ENCODE measurements at regions not wholly inside any gene's neighbourhood (a gene's known extent, or its start where the extent isn't known, plus 50 kb on each side); places are given as distances from the start of the nearest gene placed in this dataset.
"Not testable (repeated sequence)": the region's sequence is repeated elsewhere in the genome, so short reads cannot be mapped to it uniquely, and the experiment has no call there.

DNA sequence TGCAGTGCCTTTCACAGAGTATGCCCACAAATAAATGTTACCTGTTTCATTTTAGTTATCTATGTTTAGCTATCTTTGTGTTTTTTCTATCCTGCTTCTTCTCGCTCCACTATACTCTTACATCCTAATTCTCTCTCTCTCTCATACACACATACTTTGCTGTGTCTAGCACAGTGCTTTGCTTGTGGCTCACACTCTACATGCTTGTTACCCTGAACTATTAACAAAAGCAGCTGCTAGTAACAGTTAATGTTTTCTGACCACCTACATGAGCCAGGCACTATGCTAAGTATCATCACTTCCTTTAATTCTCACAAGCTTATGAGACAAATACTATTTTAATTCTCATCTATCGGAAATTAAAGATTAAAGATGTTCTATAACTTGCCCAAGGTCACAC lies 390.5 kb upstream of the HNRNPA3 start:
- no peak for DNase-seq

DNA sequence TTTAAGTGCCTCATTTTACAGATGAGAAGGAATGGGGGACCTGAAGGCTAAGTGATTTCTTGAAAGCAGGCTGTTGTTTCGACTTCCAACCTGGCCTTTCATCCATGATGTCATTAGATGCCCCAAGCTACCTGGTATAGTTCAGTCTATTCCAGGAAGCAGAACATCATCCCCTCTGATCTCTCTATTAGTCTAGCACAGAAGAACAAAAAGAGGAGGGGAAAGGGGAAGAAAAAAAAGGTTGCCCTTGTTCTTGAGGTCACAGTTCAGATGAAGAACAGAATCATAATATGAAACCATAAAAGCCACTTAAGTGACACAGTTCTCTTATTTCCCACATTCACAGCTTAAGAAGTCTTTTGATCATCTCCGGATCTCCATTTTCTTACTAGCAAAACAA lies 386.2 kb upstream of the HNRNPA3 start:
- no peak for DNase-seq

DNA sequence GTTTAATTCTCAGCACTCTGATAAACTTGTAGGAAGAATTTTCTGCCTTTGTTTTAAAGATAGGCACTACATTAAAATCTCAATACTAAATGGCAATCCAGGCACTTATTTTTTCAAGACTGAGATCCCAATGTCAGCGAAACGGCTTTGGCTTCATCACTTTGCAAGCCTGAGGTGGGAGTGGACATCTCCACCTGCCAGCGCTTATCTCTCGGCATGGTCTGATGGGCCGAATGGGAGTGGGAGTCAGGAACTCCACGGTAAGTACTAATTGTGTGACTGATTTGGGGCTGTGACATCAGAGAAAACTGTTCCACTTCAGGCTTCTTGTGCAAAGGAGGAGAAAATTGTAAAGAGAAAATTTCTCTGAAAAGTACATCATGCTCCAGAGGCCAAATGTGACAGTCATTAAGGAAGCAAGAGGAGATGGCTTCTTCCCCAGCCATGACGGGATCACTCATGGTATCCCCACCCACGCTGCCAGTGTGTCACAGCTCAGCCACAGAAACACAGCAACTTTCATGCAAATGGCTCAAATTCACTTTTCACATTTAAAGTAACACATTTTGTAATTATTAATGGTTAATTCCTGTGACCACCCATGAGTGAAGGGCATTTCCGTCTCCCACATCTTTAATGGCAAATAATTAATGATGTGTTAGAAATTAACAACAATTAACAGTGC lies 385.5 kb upstream of the HNRNPA3 start:
- DNase-seq: no peak

DNA sequence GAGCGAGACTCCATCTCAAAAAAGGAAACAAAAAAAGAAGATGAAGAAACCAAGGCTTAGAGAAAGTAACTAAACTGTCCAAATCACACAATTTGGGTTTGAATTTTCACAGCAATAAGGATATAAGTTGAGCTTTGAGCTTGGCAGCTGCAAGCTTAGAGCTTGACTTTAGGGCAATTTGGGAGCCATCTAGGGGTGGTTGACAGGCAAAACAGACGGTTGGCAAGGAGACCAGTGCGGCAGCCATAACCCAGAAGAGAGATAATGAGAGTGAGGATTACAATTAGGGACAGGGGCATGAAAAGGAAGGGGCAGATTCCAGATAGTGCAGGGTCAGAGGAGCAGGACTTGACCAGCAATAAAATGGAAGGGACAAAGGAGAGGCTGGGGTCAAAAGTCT lies 382.2 kb upstream of the HNRNPA3 start:
- peak; percentile 6 for DNase-seq

DNA sequence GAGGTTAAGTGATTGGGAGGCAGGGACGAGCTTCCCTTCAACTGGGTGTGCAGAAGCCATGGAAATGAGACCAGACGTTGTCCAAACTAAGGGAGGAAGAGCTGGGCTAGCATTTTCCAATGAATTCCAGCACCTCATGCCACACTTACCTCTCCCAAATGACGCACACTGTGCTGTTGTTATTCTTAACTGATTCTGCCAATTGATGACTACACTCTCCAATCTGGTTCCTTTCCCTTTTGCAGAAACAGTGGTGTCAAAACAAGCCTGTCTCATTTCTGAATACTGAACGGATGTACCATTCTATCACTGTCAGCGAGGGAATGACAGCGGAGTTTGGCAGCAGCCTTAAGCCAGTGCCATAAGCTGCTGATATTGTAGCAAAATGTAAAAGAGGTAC lies 380.5 kb upstream of the HNRNPA3 start:
- no peak for DNase-seq

DNA sequence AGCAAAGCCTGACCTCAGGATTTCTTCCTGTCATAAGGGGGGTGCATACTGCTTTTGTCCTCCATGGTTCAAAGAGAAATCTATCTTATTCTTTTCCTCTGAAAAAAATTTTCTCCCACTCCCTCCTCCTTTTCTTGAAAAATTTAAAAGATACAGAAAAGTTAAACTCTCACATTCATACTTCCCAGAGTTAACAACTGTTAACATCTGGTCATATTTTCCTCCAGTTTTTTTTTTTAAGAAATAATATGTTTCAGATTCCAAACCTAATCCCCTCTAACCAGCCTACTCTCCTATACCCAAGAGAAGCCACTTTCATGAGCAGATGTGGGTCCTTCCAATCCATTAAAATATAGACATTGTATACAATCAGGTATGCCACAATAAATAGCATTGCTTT lies 378.9 kb upstream of the HNRNPA3 start:
- no peak for DNase-seq

DNA sequence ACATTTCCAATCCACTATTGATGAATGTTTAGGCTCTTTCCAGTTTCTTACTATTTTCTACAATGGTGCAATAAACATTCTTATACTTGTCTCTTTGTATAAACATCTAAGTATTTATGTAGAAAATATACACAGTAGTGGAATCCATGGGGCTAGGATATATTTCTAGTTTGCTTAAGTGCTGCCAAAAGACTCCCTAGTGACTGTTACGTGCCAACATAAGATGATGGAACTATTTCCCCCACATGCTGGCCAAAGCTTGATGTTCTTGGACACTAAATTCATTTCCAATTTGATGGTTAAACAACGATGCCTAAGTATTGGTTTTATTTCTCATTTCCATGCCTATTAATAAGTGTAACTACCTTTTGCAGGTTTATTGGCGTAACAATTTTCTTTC lies 378.4 kb upstream of the HNRNPA3 start:
- DNase-seq: no peak

DNA sequence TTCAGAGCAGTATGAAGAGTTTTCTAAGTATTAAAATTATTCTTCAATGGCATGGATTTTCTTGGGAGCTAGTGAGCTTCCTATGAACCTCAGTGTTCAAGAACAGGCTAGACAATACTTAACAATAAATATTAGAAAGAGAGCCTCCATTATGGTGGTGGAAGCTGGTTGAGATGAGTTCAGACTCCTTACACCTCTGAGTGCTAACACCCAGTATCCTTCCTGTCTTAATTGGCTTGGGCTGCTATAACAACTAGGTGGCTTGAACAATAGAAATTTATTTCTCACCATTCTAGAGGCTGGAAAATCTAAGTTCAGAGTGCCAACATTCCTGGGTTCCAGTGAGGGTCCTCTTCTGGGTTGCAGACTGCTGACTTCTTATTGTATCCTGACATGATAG lies 369.4 kb upstream of the HNRNPA3 start:
- DNase-seq: no peak

DNA sequence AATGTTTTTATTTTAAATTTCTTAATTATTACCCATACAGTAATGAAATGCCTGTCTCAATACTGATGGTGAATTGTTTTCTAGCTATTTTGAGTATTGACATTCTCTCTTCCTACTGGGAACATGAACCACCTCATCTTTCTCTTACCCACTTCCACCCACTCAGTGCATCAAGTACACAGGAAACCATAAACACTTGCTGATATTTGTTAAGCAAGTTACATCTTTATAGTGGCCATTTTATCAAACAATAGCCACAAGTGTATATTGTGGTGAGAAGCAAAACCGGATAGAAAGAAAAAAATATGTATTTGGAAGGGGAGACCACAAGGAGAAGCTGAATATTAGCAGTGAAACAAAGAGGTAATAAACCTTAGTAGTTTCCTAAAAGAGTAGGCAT lies 368.1 kb upstream of the HNRNPA3 start:
- no peak for DNase-seq

DNA sequence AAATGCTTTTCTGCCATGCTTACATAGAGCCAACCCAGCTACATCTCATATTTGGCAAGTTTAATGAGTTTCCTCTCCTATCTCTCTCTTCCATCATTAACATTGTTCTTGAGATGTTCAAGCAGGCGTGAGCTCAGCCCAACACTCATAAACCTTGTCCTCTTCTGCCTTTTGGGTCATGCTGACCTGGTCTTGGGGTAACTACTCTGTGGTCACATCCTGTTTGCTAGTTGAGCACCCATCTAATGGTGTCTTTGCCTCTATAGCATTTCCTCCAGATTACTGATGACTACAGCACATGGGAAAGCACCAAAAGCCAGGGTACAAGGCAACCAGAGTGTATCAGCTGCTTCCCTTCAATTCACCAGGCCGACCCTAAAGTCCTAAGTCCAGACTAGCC lies 366.9 kb upstream of the HNRNPA3 start:
- DNase-seq: no peak

DNA sequence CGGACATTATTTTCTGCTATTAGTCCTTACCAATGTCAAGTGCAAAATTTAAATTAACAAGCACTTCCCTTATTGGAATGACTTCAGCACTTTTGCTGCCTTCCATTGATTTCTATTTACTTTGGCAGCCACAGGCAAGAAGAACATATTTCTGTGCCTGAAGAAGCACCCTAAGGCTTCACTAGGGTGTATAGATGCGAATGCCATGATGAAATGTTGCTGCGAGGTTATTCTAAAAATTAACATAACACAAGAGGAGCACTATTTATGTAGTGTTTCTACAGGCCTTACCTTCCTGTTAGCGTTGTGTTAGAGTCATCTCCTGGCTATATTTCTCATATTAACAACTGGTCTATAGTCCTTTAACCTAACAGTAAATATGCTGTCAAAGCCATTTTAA lies 365.0 kb upstream of the HNRNPA3 start:
- no peak for DNase-seq

DNA sequence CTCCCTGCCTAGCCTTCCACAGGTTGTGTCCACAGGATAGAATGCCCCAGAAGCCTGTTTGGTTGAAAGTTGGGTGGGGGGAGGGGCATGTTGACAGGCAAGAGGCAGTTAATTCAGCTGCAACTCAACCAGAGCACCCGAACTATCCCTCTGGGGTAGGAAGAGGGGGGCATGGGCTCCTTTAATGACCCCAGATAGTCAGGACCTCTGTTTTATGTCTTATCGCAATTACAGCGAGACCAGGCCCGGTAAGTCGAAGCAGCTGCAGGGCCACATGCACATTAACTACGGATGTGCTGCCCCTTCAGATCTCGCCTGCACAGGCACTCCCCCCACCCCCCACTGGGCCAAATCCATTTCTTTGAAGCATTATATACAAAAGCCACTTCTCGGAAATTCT lies 363.8 kb upstream of the HNRNPA3 start:
- DNase-seq: no peak

DNA sequence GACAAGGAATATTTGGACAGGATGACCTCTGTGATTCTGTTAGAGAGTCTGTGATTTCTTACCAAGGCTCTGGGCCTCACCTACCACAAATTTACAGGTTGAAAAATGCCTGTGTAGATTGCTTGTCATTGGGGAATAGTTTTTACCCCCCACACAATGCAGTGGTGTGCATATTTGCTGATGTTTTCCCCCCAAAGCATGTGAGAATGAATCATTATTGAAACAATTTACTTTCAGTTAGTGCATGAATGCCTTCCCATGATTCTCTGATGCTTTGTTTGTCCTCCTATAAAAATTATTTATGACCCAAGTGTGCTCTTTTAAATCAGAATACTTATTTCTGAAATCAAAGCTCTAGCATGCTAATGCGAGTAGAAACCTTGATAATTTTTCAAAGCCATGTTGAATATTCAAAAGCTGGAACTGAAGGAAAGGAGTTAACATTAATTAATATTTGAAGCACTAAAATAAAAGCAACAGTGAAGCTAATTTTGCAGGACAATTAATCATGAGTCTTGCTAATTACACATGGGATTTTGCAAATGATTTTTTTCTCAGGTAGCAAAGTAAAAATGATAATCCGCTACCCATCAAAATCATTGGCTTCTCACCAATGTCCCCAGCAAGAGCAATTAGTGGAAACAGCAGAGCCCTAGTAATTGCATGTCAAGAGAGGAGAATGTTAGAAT lies 361.2 kb upstream of the HNRNPA3 start:
- peak; percentile 46 for DNase-seq

DNA sequence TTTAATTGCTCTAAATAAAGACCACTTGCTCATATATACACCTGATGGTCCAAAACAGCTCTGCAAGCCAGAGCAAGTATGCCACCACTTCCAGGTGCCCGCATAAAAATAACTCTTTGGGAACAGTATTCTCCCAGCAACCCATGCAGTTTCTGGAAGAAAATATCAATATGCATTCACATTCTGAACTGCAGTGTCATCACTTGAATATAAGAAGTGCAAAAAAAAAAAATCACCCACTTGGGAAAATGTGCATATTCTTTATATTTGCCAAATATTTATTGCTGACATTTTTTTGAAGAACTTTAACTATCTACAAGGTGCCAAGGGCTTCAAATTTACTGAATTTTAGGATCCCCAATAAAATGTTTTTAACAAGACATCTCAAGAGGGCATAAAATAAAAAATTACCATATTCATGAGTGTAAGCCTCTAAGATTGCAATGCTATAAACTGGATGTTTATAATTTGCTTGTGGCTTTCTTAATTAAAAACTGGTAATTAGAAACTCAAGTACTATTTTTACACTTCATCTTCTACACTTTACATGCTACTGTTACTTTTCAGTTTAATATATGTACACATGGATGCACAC lies 360.6 kb upstream of the HNRNPA3 start:
- no peak for DNase-seq

DNA sequence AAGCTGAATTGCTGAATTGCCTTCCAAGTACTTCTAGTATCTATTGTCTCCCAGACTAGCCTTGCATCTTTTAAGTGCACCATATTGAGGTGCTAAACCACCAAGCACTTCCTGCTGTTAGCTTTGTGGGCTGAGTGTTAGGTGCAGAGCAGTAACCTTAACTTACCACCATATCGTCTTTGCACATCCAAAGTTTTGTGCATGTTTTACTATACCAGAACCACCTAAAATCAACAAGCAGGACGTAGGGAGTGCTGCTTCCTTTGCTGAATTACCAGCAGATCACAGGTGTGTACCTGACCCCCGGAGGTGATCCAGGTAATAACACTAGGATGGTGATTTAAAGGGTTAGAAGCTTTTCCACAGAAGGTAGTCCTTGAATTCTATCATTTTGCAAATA lies 359.9 kb upstream of the HNRNPA3 start:
- peak; percentile 48 for DNase-seq

DNA sequence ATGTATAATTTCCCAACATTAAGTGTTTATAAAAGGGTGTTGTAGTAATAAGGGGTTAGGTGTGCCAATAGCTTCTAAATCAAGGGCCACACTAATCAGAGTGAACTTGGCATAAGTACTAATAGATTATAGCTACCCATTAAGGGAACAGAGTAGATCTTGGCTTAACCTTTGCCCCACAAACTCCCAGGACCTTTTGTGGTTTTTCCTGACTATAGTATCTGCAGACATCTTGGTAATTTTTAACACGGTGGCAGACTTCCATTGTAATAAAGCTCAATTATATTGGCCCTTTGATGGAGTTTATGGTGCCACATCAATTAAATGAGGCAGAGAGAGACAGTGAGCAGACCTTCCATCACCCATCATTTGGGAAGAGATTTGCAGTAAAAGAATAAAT lies 358.5 kb upstream of the HNRNPA3 start:
- DNase-seq: no peak

DNA sequence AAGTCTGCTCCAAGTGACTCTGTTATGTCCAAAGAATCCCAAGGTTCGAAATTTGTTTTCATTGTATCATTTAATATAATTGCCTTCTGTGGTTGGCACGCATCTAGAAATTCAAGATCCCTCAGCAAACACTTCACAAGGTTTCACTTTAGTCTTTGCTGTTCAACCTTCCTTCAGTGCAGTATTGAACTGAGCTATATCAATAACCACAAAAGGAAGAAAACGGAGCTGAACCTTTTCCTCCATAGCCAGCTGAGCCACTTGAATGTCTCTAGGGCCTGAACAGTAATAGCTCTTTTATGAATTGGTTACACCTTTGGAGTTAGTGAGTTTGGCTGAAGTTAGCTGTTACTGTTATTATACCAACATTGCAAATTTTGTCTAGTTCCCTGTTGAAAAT lies 357.7 kb upstream of the HNRNPA3 start:
- DNase-seq: peak; percentile 3

DNA sequence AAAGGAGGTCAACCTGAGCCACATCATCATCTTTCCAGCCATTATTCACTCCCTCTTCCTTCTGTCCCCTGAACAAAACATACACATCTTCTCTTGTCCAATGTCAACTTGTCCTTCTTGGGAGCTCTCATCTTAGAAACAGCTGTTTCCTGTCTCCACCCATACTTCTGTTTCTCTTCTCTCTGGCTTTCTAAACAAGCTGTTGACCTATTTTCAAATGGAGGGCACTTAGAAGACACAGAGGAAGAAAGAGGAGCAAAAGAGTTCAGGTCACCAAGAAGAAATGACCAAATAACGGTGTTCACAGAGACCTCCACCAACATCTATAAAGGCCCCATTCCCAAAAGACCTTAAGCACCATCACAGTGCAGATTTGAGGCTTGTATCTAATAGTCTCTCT lies 355.9 kb upstream of the HNRNPA3 start:
- DNase-seq: no peak

DNA sequence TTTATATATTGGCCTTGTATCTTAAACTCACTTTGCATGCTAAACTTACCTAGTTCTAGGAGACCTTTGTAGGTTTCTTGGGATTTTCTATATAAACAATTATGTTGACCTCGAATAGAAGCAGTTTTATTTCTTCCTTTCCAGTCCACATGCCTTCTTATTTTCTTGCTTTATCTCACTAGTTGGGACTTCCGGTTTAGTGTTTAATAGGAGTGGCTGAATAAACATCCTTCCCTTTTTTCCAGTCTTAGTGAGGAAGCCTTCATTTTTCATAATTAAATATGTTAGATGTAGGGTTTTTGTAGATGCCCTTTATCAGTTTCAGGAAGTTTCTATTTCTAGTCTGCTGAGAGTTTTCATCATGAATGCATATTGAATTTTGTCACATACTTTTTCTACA lies 347.3 kb upstream of the HNRNPA3 start:
- DNase-seq: no peak

DNA sequence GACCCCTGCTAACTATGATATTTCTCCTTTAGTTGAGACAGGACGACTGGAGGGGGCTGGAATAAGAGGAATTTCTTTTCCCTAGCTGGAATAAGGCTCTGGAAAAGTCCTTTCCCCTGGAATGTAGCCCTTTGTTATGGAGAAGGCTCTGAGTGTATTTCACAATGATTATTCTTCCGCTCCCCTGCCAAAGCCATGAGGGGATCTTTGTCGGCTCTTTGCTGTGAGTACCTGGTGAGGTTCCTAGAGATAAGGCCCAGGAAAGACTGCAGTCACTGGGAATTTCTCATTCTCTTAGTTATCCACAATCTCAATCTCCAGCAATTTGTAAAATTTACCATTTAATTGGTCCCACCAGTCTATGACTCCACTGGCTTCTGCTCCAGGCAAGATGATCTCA lies 340.2 kb upstream of the HNRNPA3 start:
- DNase-seq: no peak

DNA sequence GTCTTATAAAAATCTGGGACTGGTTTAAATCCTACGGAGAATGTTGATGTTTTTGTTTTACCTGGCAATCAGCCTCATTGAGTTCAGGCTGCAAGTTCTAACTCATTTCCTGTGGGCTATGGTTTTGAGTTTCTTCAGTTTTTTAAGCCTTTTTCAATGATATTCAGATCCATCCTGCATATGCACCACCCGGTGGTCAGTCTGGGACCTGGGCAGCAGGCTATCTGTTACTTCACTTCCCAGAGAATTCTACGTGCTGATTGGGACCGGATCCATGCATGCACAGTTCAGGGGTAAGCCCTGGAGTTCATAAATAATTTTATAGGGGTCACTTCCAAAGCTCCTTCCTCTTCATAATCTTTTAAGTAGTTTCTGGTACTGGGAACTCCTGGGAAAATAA lies 339.2 kb upstream of the HNRNPA3 start:
- DNase-seq: no peak

DNA sequence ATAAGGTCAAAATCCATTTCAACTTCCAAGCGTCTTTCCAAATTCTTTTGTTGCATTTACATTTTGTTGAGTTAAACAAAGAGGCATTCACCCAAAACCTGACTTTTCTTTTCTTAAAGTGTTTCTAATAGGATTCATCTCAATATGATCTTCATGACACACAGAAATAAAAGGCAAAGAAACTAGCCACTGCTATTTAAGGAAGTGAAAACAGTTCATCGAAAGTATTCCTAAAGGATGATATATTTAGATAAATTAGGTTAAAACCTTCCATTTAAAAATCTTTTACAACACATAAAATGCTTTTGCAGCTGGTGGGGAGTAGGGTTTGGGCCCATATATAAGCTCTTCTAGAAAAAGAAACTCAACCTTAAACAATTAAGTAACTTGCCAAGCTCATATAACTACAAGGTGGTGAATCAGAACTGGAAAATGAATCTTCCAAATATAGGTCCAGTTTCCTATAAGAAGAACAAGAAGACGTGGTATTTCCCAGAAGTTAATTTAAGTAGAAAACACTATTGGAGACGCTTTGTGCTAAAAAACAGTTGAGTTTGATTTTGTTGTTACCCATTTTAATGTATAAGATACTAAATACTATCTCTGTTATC lies 336.0 kb upstream of the HNRNPA3 start:
- DNase-seq: no peak

DNA sequence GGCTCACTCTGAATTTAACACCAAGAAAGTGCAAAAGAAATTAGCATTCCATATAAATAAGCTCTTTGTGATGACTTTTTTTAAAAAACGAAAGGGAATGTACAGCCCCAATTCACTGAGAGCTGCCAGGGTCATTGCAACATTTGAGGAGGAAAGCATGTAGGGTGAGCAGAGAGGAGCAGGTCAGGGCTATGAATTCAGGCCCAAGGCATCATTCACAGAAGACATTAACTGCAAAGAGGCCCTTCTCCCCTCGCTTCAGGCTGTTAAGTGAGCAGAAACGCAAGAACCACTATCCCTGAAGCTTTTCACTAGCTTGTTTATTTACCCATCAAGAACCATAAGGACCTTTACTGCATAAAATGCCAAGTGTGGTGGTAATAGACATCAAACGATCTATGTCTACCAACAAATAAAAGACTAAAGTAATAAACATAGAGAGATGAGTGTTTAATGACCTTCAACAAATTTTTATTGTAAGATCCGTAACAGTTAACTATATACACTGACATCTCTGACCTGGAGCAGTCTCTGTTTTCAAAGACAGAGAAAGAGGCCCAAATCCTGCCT lies 333.1 kb upstream of the HNRNPA3 start:
- peak; percentile 70 for DNase-seq

DNA sequence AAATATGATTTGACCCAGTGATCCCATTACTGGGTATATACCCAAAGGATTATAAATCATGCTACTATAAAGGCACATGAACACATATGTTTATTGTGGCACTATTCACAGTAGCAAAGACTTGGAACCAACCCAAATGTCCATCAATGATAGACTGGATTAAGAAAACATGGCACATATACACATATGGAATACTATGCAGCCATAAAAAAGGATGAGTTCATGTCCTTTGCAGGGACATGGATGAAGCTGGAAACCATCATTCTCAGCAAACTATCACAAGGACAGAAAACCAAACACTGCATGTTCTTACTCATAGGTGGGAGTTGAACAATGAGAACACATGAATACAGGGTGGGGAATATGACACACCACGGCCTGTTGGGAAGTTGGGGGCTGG lies 330.5 kb upstream of the HNRNPA3 start:
- DNase-seq: not testable (repeated sequence)

All from DMS153 (cell line).